ENCODE measurements at regions not wholly inside any gene's neighbourhood (a gene's known extent, or its start where the extent isn't known, plus 50 kb on each side); places are given as distances from the start of the nearest gene placed in this dataset.

GRCh38 chr6:138600726-138601125 is 101.4 kb upstream of the NHSL1 start:
- H3K36me3 Mint-ChIP-seq (ENCODE audit: low read depth), result no peaks in the 10 kb centered on the region
- peaks cover 30% of the 10 kb centered on the region for H3K27me3 Mint-ChIP-seq (ENCODE audit: low read depth)
- H3K27ac Mint-ChIP-seq, result no peak overlapping the region
- H3K4me1 Mint-ChIP-seq (ENCODE audit: low read depth), result no peaks in the 10 kb centered on the region
- H3K9me3 Mint-ChIP-seq, result no peaks in the 10 kb centered on the region
- intact Hi-C loops (cut with micrococcal nuclease), result no loop called here
- DNase-seq (ENCODE audit: low spot score), result no peak
- H3K4me3 Mint-ChIP-seq (ENCODE audit: low read depth), result no peak overlapping the region

- Mint-ChIP-seq H3K27me3 (ENCODE audit: low read depth) (peaks cover 33% of the 10 kb centered on the region), H3K4me1 (ENCODE audit: low read depth) (no peaks in the 10 kb centered on the region), H3K27ac (no peak overlapping the region), H3K4me3 (ENCODE audit: low read depth) (no peak overlapping the region), H3K9me3 (no peaks in the 10 kb centered on the region), H3K36me3 (ENCODE audit: low read depth) (no peaks in the 10 kb centered on the region)
- intact Hi-C loops (cut with micrococcal nuclease), result no loop called here
- DNase-seq (ENCODE audit: low spot score), result no peak
Observed at GRCh38 chr6:138601128-138601527, 101.8 kb upstream of the NHSL1 start.

- DNase-seq (ENCODE audit: low spot score), result no peak
- H3K4me1 Mint-ChIP-seq (ENCODE audit: low read depth), result no peaks in the 10 kb centered on the region
- H3K27ac Mint-ChIP-seq, result no peak overlapping the region
- H3K4me3 Mint-ChIP-seq (ENCODE audit: low read depth), result no peak overlapping the region
- intact Hi-C loops (cut with micrococcal nuclease), result no loop called here
- no peaks in the 10 kb centered on the region for H3K9me3 Mint-ChIP-seq
- H3K27me3 Mint-ChIP-seq (ENCODE audit: low read depth), result peaks cover 37% of the 10 kb centered on the region
- no peaks in the 10 kb centered on the region for H3K36me3 Mint-ChIP-seq (ENCODE audit: low read depth)
Observed at GRCh38 chr6:138605958-138606357, 106.7 kb upstream of the NHSL1 start.

GRCh38 chr6:138607478-138608433 is 108.5 kb upstream of the NHSL1 start:
- Mint-ChIP-seq H3K36me3 (ENCODE audit: low read depth) (no peaks in the 10 kb centered on the region), H3K4me1 (ENCODE audit: low read depth) (no peaks in the 10 kb centered on the region), H3K27ac (no peak overlapping the region), H3K9me3 (no peaks in the 10 kb centered on the region), H3K4me3 (ENCODE audit: low read depth) (no peak overlapping the region), H3K27me3 (ENCODE audit: low read depth) (peaks cover 29% of the 10 kb centered on the region)
- DNase-seq (ENCODE audit: low spot score), result no peak
- intact Hi-C loops (cut with micrococcal nuclease), result no loop called here

- intact Hi-C loops (cut with micrococcal nuclease), result no loop called here
- Mint-ChIP-seq H3K4me3 (ENCODE audit: low read depth) (no peak overlapping the region), H3K27me3 (ENCODE audit: low read depth) (peaks cover 22% of the 10 kb centered on the region), H3K4me1 (ENCODE audit: low read depth) (no peaks in the 10 kb centered on the region), H3K36me3 (ENCODE audit: low read depth) (no peaks in the 10 kb centered on the region), H3K27ac (no peak overlapping the region), H3K9me3 (no peaks in the 10 kb centered on the region)
- DNase-seq (ENCODE audit: low spot score), result no peak
Observed at GRCh38 chr6:138608896-138609295, 109.6 kb upstream of the NHSL1 start.

GRCh38 chr6:138609801-138610430 is 110.6 kb upstream of the NHSL1 start:
- intact Hi-C loops (cut with micrococcal nuclease), result no loop called here
- DNase-seq (ENCODE audit: low spot score), result no peak
- no peaks in the 10 kb centered on the region for H3K36me3 Mint-ChIP-seq (ENCODE audit: low read depth)
- H3K9me3 Mint-ChIP-seq, result no peaks in the 10 kb centered on the region
- H3K4me1 Mint-ChIP-seq (ENCODE audit: low read depth), result no peaks in the 10 kb centered on the region
- H3K27ac Mint-ChIP-seq, result no peak overlapping the region
- H3K27me3 Mint-ChIP-seq (ENCODE audit: low read depth), result peaks cover 18% of the 10 kb centered on the region
- H3K4me3 Mint-ChIP-seq (ENCODE audit: low read depth), result no peak overlapping the region

- no peak overlapping the region for H3K4me3 Mint-ChIP-seq (ENCODE audit: low read depth)
Observed at GRCh38 chr6:138610816-138611215, 111.5 kb upstream of the NHSL1 start.

GRCh38 chr6:138614151-138614550 is 114.9 kb upstream of the NHSL1 start:
- H3K27me3 Mint-ChIP-seq (ENCODE audit: low read depth), result peaks cover 17% of the 10 kb centered on the region
- no peaks in the 10 kb centered on the region for H3K9me3 Mint-ChIP-seq
- DNase-seq (ENCODE audit: low spot score), result no peak
- no peak overlapping the region for H3K27ac Mint-ChIP-seq
- intact Hi-C loops (cut with micrococcal nuclease), result no loop called here
- no peaks in the 10 kb centered on the region for H3K36me3 Mint-ChIP-seq (ENCODE audit: low read depth)
- no peak overlapping the region for H3K4me3 Mint-ChIP-seq (ENCODE audit: low read depth)
- H3K4me1 Mint-ChIP-seq (ENCODE audit: low read depth), result no peaks in the 10 kb centered on the region

More at GRCh38 chr6:138610816-138611215, 111.5 kb upstream of the NHSL1 start:
- H3K9me3 Mint-ChIP-seq, result no peaks in the 10 kb centered on the region
- intact Hi-C loops (cut with micrococcal nuclease), result no loop called here
- no peak overlapping the region for H3K27ac Mint-ChIP-seq
- no peak for DNase-seq (ENCODE audit: low spot score)
- no peaks in the 10 kb centered on the region for H3K36me3 Mint-ChIP-seq (ENCODE audit: low read depth)
- peaks cover 11% of the 10 kb centered on the region for H3K27me3 Mint-ChIP-seq (ENCODE audit: low read depth)
- H3K4me1 Mint-ChIP-seq (ENCODE audit: low read depth), result no peaks in the 10 kb centered on the region

- H3K27me3 Mint-ChIP-seq (ENCODE audit: low read depth), result peaks cover 18% of the 10 kb centered on the region
- intact Hi-C loops (cut with micrococcal nuclease), result no loop called here
- no peak overlapping the region for H3K4me3 Mint-ChIP-seq (ENCODE audit: low read depth)
- DNase-seq (ENCODE audit: low spot score), result no peak
- no peaks in the 10 kb centered on the region for H3K4me1 Mint-ChIP-seq (ENCODE audit: low read depth)
- no peak overlapping the region for H3K27ac Mint-ChIP-seq
- no peaks in the 10 kb centered on the region for H3K9me3 Mint-ChIP-seq
- no peaks in the 10 kb centered on the region for H3K36me3 Mint-ChIP-seq (ENCODE audit: low read depth)
Observed at GRCh38 chr6:138618168-138618567, 118.9 kb upstream of the NHSL1 start.

- H3K27ac Mint-ChIP-seq, result no peak overlapping the region
- H3K9me3 Mint-ChIP-seq, result no peaks in the 10 kb centered on the region
- H3K4me1 Mint-ChIP-seq (ENCODE audit: low read depth), result no peaks in the 10 kb centered on the region
- H3K36me3 Mint-ChIP-seq (ENCODE audit: low read depth), result no peaks in the 10 kb centered on the region
- DNase-seq (ENCODE audit: low spot score), result no peak
- H3K4me3 Mint-ChIP-seq (ENCODE audit: low read depth), result no peak overlapping the region
- intact Hi-C loops (cut with micrococcal nuclease), result no loop called here
- H3K27me3 Mint-ChIP-seq (ENCODE audit: low read depth), result peaks cover 16% of the 10 kb centered on the region
Observed at GRCh38 chr6:138620630-138621029, 121.3 kb upstream of the NHSL1 start.

- H3K27ac Mint-ChIP-seq, result no peak overlapping the region
- no peaks in the 10 kb centered on the region for H3K4me1 Mint-ChIP-seq (ENCODE audit: low read depth)
- H3K4me3 Mint-ChIP-seq (ENCODE audit: low read depth), result no peak overlapping the region
- no peak for DNase-seq (ENCODE audit: low spot score)
- H3K36me3 Mint-ChIP-seq (ENCODE audit: low read depth), result no peaks in the 10 kb centered on the region
- H3K9me3 Mint-ChIP-seq, result no peaks in the 10 kb centered on the region
- intact Hi-C loops (cut with micrococcal nuclease), result no loop called here
- H3K27me3 Mint-ChIP-seq (ENCODE audit: low read depth), result peaks cover 4% of the 10 kb centered on the region
Observed at GRCh38 chr6:138622967-138623366, 123.7 kb upstream of the NHSL1 start.

- Mint-ChIP-seq H3K4me3 (ENCODE audit: low read depth) (no peak overlapping the region), H3K9me3 (no peaks in the 10 kb centered on the region), H3K27me3 (ENCODE audit: low read depth) (peaks cover 23% of the 10 kb centered on the region), H3K27ac (no peak overlapping the region), H3K4me1 (ENCODE audit: low read depth) (no peaks in the 10 kb centered on the region), H3K36me3 (ENCODE audit: low read depth) (no peaks in the 10 kb centered on the region)
- intact Hi-C loops (cut with micrococcal nuclease), result no loop called here
- no peak for DNase-seq (ENCODE audit: low spot score)
Observed at GRCh38 chr6:138631566-138631965, 132.3 kb upstream of the NHSL1 start.

GRCh38 chr6:138637822-138638221 is 135.7 kb upstream of the CCDC28A start:
- no peak for DNase-seq (ENCODE audit: low spot score)
- H3K4me1 Mint-ChIP-seq (ENCODE audit: low read depth), result no peaks in the 10 kb centered on the region
- intact Hi-C loops (cut with micrococcal nuclease), result no loop called here
- H3K27ac Mint-ChIP-seq, result no peak overlapping the region
- H3K4me3 Mint-ChIP-seq (ENCODE audit: low read depth), result no peak overlapping the region
- no peaks in the 10 kb centered on the region for H3K36me3 Mint-ChIP-seq (ENCODE audit: low read depth)
- peaks cover 35% of the 10 kb centered on the region for H3K27me3 Mint-ChIP-seq (ENCODE audit: low read depth)
- H3K9me3 Mint-ChIP-seq, result no peaks in the 10 kb centered on the region

Measured in activated T-helper 2 cell treated with anti-CD3 and anti-CD28 coated beads, Interferon-gamma antibody, Interleukin-2, Interleukin-4, amounts not matched to agents 10 μg/mL and 5 μg/mL and 100 μg/mL, durations not matched to agents 14 hours and 24 hours and 36 hours (primary cell).